Spleen (tissue), 11 donors: ENCODE measurements at regions not wholly inside any gene's neighbourhood (a gene's known extent, or its start where the extent isn't known, plus 50 kb on each side); places are given as distances from the start of the nearest gene placed in this dataset.

Source experiments
- DNase-seq: peaks from one replicate; pipeline ENCODE4 v3.0.0-alpha.2; 2020
- H3K27ac ChIP-seq, 8 donors: fragments of 200-600 bp; sonication (generic) in 7 of 8; 1 replicate in 4 of 8; 2 replicates in 4 of 8; pipeline versions ENCODE4 v1.5.0 to v1.8.0; 2016 to 2021; ENCODE audit warnings: inconsistent platforms in 4 of 8, mild to moderate bottlenecking in 4 of 8, moderate library complexity in 1 of 8
- H3K27me3 ChIP-seq, 7 donors: fragments of 200-600 bp; sonication (generic) in 6 of 7; replicated peaks in 1 of 7; 1 replicate in 4 of 7; 2 replicates in 3 of 7; pipeline versions ENCODE4 v1.5.0 to v1.8.0; 2016 to 2021; ENCODE audit warnings: inconsistent platforms in 3 of 7, mild to moderate bottlenecking in 1 of 7
- H3K36me3 ChIP-seq, 6 donors: fragments of 200-600 bp; sonication (generic) in 5 of 6; 1 replicate in 4 of 6; 2 replicates in 2 of 6; pipeline versions ENCODE4 v1.5.0 to v1.8.0; 2016 to 2021; ENCODE audit warnings: inconsistent platforms in 2 of 6
- H3K4me1 ChIP-seq, 6 donors: fragments of 200-600 bp; sonication (generic) in 5 of 6; 1 replicate in 3 of 6; 2 replicates in 3 of 6; pipeline versions ENCODE4 v1.5.0 to v1.8.0; 2016 to 2021; ENCODE audit warnings: inconsistent platforms in 3 of 6
- H3K4me3 ChIP-seq, 8 donors: fragments of 200-600 bp; sonication (generic) in 7 of 8; 1 replicate in 4 of 8; 2 replicates in 4 of 8; pipeline versions ENCODE4 v1.5.0 to v1.8.0; 2016 to 2021; ENCODE audit warnings: inconsistent platforms in 4 of 8, mild to moderate bottlenecking in 4 of 8, moderate library complexity in 2 of 8
- H3K9me3 ChIP-seq, 8 donors: fragments of 200-600 bp; sonication (generic) in 7 of 8; 1 replicate in 4 of 8; 2 replicates in 4 of 8; pipeline versions ENCODE4 v1.5.0 to v1.8.0; 2016 to 2021; ENCODE audit warnings: inconsistent platforms in 4 of 8
- POLR2A ChIP-seq, 3 donors: fragments of 450-650 bp; IDR thresholded peaks; one replicate each; pipeline ENCODE4 v1.5.1; 2017; ENCODE audit warnings: antibody characterized with exemption in 3 of 3, mild to moderate bottlenecking in 1 of 3
- POLR2AphosphoS5 ChIP-seq, 3 donors: sonication (generic); formaldehyde crosslinking; IDR thresholded peaks; one replicate each; pipeline ENCODE4 v1.5.1; 2017; ENCODE audit warnings: antibody characterized with exemption in 3 of 3
- WGBS, 5 donors: extraction: QIAGEN DNeasy Blood & Tissue Kit in 3 of 5; methylation state at CpG; one replicate each; pipeline versions ENCODE4 v1.1.5 to v1.1.7; 2013 to 2018; 5-methylcytosine and 5-hydroxymethylcytosine counted together
- intact Hi-C: fragments of 100-400 bp; cut with DNase I; formaldehyde crosslinking; loops from one replicate; pipeline ENCODE4 v1.15.0; 2023; ENCODE audit warnings: low total_unique reads
- TF ChIP-seq, protein P1 (sequence below), 11 experiments: fragments of 200-600 bp in 7 of 11; fragments of 450-650 bp in 4 of 11; sonication (generic) in 4 of 11; IDR thresholded peaks in 8 of 11; conservative IDR thresholded peaks in 3 of 11; 1 replicate in 7 of 11; 2 replicates in 4 of 11; pipeline versions ENCODE4 v1.4.0 to v1.8.0; 2016 to 2021; ENCODE audit warnings: antibody characterized with exemption in 11 of 11, inconsistent platforms in 4 of 11, mild to moderate bottlenecking in 1 of 11
- donor health status: healthy with polysubstance abuse.
- donor health status: DM: no; HTN: no; CAD: no; lungs with moderate emphysema.
- donor health status: DM: no; HTN: no; CAD: no.
- donor health status: Bipolar disorder and iron deficiency.
- donor health status: healthy.
- donor health status: DM: no; HTN: no; CAD: no.
- donor health status: DM: yes; HTN: yes; CAD: no.

DNA sequence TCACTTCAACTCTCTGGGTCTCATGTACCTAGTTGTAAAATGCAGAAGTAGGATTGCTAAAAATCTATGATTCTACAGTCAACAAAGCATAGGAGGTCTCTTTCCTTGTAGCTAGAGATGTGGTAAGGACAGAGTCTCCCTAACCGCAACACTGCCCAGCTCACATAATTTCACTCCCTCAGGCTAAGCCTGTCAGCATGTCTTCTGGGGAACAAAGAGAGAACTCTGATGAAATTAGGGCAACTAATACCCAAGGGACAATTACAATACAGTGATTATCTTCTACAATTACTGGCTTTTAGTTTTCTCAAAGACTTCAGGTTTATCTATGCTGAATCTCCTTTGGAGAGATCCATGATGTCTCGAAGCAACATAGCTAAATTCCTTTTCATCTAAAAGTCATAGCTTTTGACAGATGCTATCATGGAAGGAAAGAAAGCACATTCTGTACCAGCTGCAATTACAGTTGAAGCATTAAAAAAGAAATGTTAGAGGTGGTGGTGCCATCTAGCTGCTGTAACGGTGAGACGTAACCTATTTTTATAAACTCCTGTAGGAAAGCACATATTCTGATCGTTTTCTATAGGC, 141.1 kb upstream of the TARS1 start:
- Histone ChIP-seq H3K36me3 (no peaks in the 10 kb centered on the region), H3K27ac (peak overlapping the region in 2 of 8 donors; percentile 11 to 13), H3K27me3 (no peaks in the 10 kb centered on the region), H3K4me3 (no peak overlapping the region), H3K4me1 (peaks cover 9 to 17% (median 14%) of the 10 kb centered on the region in 6 donors), H3K9me3 (no peaks in the 10 kb centered on the region)
- no peak for DNase-seq
- TF ChIP-seq POLR2A (IDR thresholded peaks at IDR 0.05) = no peak
- TF ChIP-seq, protein P1, sequence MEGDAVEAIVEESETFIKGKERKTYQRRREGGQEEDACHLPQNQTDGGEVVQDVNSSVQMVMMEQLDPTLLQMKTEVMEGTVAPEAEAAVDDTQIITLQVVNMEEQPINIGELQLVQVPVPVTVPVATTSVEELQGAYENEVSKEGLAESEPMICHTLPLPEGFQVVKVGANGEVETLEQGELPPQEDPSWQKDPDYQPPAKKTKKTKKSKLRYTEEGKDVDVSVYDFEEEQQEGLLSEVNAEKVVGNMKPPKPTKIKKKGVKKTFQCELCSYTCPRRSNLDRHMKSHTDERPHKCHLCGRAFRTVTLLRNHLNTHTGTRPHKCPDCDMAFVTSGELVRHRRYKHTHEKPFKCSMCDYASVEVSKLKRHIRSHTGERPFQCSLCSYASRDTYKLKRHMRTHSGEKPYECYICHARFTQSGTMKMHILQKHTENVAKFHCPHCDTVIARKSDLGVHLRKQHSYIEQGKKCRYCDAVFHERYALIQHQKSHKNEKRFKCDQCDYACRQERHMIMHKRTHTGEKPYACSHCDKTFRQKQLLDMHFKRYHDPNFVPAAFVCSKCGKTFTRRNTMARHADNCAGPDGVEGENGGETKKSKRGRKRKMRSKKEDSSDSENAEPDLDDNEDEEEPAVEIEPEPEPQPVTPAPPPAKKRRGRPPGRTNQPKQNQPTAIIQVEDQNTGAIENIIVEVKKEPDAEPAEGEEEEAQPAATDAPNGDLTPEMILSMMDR (IDR thresholded peaks at IDR 0.05 in 8 of 11, conservative IDR thresholded peaks at IDR 0.05 in 3 of 11) = peak in 7 of 11 experiments; percentile 27 to 59 (median 35)
- intact Hi-C loops = no loop called here
- WGBS, 5 donors = 7 to 15% (median 8%) methylated on average over 5 of the region's 5 CpGs

DNA sequence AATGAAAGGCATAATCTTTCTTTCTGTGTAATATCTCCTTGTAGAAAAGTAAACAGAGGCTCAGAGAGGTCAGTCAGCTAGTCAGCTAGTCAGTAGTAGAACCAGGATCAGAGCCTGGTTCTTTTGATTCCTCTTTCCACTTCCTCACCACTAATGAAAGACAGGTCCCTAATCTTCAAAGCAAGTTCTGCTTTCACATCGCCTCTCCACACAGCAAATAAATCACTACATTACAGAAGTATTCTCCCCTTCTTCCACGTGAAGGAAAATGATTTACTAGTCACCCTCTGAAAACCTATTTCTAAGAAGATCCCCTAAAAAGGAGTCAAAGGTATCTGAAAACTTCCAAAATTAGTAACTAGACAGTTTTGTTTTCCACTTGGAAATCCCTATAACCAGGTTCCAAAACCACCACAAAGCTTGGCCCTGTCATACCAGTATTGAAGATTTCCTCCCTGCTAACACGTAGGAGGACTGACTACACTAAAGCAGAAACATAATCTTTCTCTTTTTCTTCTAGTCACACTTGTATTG, 140.5 kb upstream of the TARS1 start:
- H3K27me3 ChIP-seq = no peaks in the 10 kb centered on the region
- no peak overlapping the region for H3K4me3 ChIP-seq
- TF ChIP-seq, protein P1 (IDR thresholded peaks at IDR 0.05 in 8 of 11, conservative IDR thresholded peaks at IDR 0.05 in 3 of 11) = peak in 1 of 11 experiments; percentile 2
- no peak for TF ChIP-seq POLR2AphosphoS5 (IDR thresholded peaks at IDR 0.05)
- DNase-seq = no peak
- intact Hi-C loops = no loop called here
- H3K4me1 ChIP-seq = peaks cover 9 to 17% (median 14%) of the 10 kb centered on the region in 6 donors
- no peaks in the 10 kb centered on the region for H3K9me3 ChIP-seq
- peak overlapping the region in 2 of 8 donors; percentile 11 to 13 for H3K27ac ChIP-seq
- WGBS, 5 donors = 7 to 15% (median 12%) methylated on average over 3 of the region's 3 CpGs
- H3K36me3 ChIP-seq = no peaks in the 10 kb centered on the region

DNA sequence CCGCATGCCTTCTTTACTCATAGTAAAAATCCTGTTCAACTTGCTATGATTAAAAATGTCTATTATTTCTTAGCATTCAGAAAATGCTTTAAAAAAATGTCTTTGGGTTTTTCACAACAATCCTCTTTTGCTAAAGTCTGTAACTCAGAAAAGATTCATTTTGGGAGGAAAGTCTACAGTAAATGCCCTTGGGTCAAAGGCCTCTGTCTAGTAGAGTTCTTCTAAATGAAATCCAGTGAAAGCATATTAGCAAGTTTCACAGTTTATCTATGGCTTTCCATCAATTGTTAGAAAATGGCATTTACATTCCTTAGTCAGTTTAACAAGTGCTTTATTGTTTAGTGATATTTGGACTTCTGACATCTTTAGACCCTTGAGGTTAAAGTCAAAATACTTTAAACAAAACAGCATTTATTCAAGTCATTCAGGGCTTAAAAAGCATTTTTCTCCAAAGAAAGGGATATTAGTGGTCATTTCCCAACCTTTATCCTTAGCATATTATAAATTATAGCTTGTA, 137.1 kb upstream of the TARS1 start:
- no peak overlapping the region for H3K4me3 ChIP-seq
- no peaks in the 10 kb centered on the region for H3K9me3 ChIP-seq
- no peaks in the 10 kb centered on the region for H3K36me3 ChIP-seq
- no peaks in the 10 kb centered on the region for H3K27me3 ChIP-seq
- 83 to 90% (median 88%) methylated on average over 1 of the region's 1 CpG for WGBS, 5 donors
- no peak overlapping the region for H3K27ac ChIP-seq
- peaks cover 9 to 17% (median 14%) of the 10 kb centered on the region in 6 donors for H3K4me1 ChIP-seq
- intact Hi-C loops = no loop called here
- DNase-seq = no peak
- TF ChIP-seq POLR2AphosphoS5 (IDR thresholded peaks at IDR 0.05) (no peak), POLR2A (IDR thresholded peaks at IDR 0.05) (no peak)
- TF ChIP-seq, protein P1 (IDR thresholded peaks at IDR 0.05 in 8 of 11, conservative IDR thresholded peaks at IDR 0.05 in 3 of 11) = no peak

DNA sequence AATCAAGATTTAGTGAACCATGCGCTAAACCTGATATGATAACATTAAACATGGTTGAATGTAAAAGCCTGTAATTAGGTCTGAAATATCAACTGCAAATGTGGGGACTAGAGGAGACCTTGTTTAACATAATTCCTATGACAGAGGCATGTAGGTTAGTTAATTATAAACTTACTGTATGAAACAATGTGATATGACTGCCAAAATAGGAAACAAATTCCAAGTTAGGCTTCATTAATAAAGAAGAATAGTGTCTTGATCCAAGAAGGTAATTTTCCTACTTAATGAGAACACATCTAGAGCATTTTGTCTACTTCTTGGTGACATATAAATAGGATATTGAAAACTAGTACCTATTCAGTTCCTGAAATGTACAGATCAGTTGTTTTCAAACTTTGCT, 136.2 kb upstream of the TARS1 start:
- TF ChIP-seq, protein P1 (IDR thresholded peaks at IDR 0.05 in 8 of 11, conservative IDR thresholded peaks at IDR 0.05 in 3 of 11) = no peak
- TF ChIP-seq POLR2AphosphoS5 (IDR thresholded peaks at IDR 0.05) = no peak
- TF ChIP-seq POLR2A (IDR thresholded peaks at IDR 0.05) = no peak
- WGBS, 5 donors = 95 to 100% (median 98%) methylated on average over 1 of the region's 1 CpG
- H3K4me1 ChIP-seq = peaks cover 7 to 12% (median 10%) of the 10 kb centered on the region in 6 donors
- H3K4me3 ChIP-seq = no peak overlapping the region
- H3K9me3 ChIP-seq = no peaks in the 10 kb centered on the region
- no peaks in the 10 kb centered on the region for H3K27me3 ChIP-seq
- H3K27ac ChIP-seq = no peak overlapping the region
- intact Hi-C loops = no loop called here
- DNase-seq = no peak
- H3K36me3 ChIP-seq = no peaks in the 10 kb centered on the region
